HEK293 (cell line): ENCODE measurements at regions not wholly inside any gene's neighbourhood (a gene's known extent, or its start where the extent isn't known, plus 50 kb on each side); places are given as distances from the start of the nearest gene placed in this dataset.

Experiments used
- IKZF3 ChIP-seq: fragments of 450-650 bp; IDR thresholded peaks from 2 replicates; pipeline ENCODE4 v1.5.0; 2018; ENCODE audit warnings: missing biosample characterization, mild to moderate bottlenecking, missing genetic modification characterization, moderate library complexity
- KLF10 ChIP-seq: fragments of 450-650 bp; IDR thresholded peaks from 2 replicates; pipeline ENCODE4 v1.5.1; 2018; ENCODE audit warnings: missing biosample characterization, mild to moderate bottlenecking, missing genetic modification characterization
- KLF7 ChIP-seq: fragments of 450-650 bp; formaldehyde crosslinking; IDR thresholded peaks from 2 replicates; pipeline ENCODE4 v1.5.1; 2016; ENCODE audit warnings: missing biosample characterization, missing genetic modification characterization, borderline replicate concordance
- OVOL3 ChIP-seq: fragments of 450-650 bp; formaldehyde crosslinking; IDR thresholded peaks from 2 replicates; pipeline ENCODE4 v1.5.1; 2016; ENCODE audit warnings: missing biosample characterization, missing genetic modification characterization
- PRDM6 ChIP-seq: fragments of 450-650 bp; formaldehyde crosslinking; IDR thresholded peaks from 2 replicates; pipeline ENCODE4 v1.5.1; 2017; ENCODE audit warnings: missing biosample characterization, missing genetic modification characterization
- SCRT2 ChIP-seq: fragments of 450-650 bp; formaldehyde crosslinking; IDR thresholded peaks from 2 replicates; pipeline ENCODE4 v1.5.1; 2016; ENCODE audit warnings: missing biosample characterization, missing genetic modification characterization
- WT1 ChIP-seq: fragments of 450-650 bp; formaldehyde crosslinking; IDR thresholded peaks from 2 replicates; pipeline ENCODE4 v1.5.1; 2016; ENCODE audit warnings: missing biosample characterization, missing genetic modification characterization
- YY1 ChIP-seq: fragments of 450-650 bp; formaldehyde crosslinking; IDR thresholded peaks from 2 replicates; pipeline ENCODE4 v1.5.1; 2018; ENCODE audit warnings: missing biosample characterization, missing genetic modification characterization
- ZBTB20 ChIP-seq: fragments of 450-650 bp; formaldehyde crosslinking; IDR thresholded peaks from 2 replicates; pipeline ENCODE4 v1.5.1; 2016; ENCODE audit warnings: missing biosample characterization, missing genetic modification characterization
- ZIC2 ChIP-seq: fragments of 450-650 bp; formaldehyde crosslinking; IDR thresholded peaks from 2 replicates; pipeline ENCODE4 v1.5.1; 2016; ENCODE audit warnings: missing biosample characterization, missing genetic modification characterization
- ZNF362 ChIP-seq: fragments of 450-650 bp; formaldehyde crosslinking; IDR thresholded peaks from 2 replicates; pipeline ENCODE4 v1.5.1; 2016; ENCODE audit warnings: missing biosample characterization, missing genetic modification characterization
- ZNF394 ChIP-seq: fragments of 450-650 bp; formaldehyde crosslinking; IDR thresholded peaks from 2 replicates; pipeline ENCODE4 v1.5.1; 2016; ENCODE audit warnings: missing biosample characterization, missing genetic modification characterization, mild to moderate bottlenecking, moderate library complexity, borderline replicate concordance
- ZNF404 ChIP-seq: fragments of 450-650 bp; formaldehyde crosslinking; IDR thresholded peaks from 2 replicates; pipeline ENCODE4 v1.5.1; 2017; ENCODE audit warnings: missing biosample characterization, missing genetic modification characterization
- ZNF416 ChIP-seq: fragments of 450-650 bp; formaldehyde crosslinking; IDR thresholded peaks from 2 replicates; pipeline ENCODE4 v1.5.1; 2016; ENCODE audit warnings: missing biosample characterization, missing genetic modification characterization
- ZNF580 ChIP-seq: fragments of 450-650 bp; formaldehyde crosslinking; IDR thresholded peaks from 2 replicates; pipeline ENCODE4 v1.5.1; 2016; ENCODE audit warnings: missing biosample characterization, missing genetic modification characterization
- ZNF660 ChIP-seq: fragments of 450-650 bp; IDR thresholded peaks from 2 replicates; pipeline ENCODE4 v1.5.1; 2018; ENCODE audit warnings: missing biosample characterization, mild to moderate bottlenecking, missing genetic modification characterization
- ZNF76 ChIP-seq: fragments of 450-650 bp; formaldehyde crosslinking; IDR thresholded peaks from 2 replicates; pipeline ENCODE4; 2016; ENCODE audit warnings: low read depth, missing biosample characterization, missing genetic modification characterization, borderline replicate concordance
- ZNF843 ChIP-seq: fragments of 450-650 bp; formaldehyde crosslinking; IDR thresholded peaks from 2 replicates; pipeline ENCODE4 v1.5.1; 2016; ENCODE audit warnings: missing biosample characterization, missing genetic modification characterization
- TF ChIP-seq, protein P1 (sequence below): fragments of 450-650 bp; formaldehyde crosslinking; IDR thresholded peaks from 2 replicates; pipeline ENCODE4 v1.5.1; 2016; ENCODE audit warnings: missing biosample characterization, missing genetic modification characterization
- TF ChIP-seq, protein P2 (sequence below): fragments of 450-650 bp; formaldehyde crosslinking; IDR thresholded peaks from 2 replicates; pipeline ENCODE4 v1.5.1; 2016; ENCODE audit warnings: missing biosample characterization, missing genetic modification characterization
- TF ChIP-seq, protein P3 (sequence below): fragments of 450-650 bp; formaldehyde crosslinking; IDR thresholded peaks from 2 replicates; pipeline ENCODE4 v1.5.1; 2016; ENCODE audit warnings: missing biosample characterization, missing genetic modification characterization
- TF ChIP-seq, protein P4 (sequence below): fragments of 450-650 bp; formaldehyde crosslinking; IDR thresholded peaks from 2 replicates; pipeline ENCODE4 v1.5.1; 2016; ENCODE audit warnings: missing biosample characterization, missing genetic modification characterization

DNA sequence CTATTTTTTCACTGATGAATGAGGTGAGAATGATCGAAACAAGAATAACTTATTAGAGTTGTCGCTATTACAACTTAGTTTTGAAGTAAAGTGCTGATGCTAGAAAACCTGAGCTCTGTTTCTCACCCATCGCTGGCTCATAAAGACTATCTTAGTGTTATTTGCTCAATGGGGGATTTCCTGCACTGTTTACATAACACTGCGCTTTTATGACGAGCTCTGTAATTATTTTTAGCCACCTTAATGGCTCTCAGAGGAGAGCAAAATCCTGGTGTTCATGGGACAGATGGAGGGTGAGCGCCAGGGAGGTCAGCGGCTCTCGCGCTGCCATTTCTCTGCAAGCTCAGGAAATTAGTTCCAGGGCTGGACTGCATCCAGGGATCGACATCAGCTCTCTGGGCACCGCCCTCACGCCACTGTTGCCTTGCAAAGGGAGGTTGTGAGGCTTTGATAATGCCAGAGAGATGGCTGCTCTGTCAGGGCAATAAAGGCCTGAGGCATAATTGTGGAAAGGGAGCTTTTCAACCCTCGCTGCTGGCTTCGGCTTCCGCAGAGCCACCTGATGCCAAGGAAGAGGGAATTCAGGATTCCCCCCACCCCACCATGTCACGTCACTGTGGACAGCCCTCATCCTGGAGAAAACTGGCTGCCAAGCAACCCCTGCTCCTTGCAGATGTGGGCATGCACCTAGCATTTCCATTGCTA, 72.0 kb downstream of the DACT2 start (continued):
- TF ChIP-seq, protein P1, sequence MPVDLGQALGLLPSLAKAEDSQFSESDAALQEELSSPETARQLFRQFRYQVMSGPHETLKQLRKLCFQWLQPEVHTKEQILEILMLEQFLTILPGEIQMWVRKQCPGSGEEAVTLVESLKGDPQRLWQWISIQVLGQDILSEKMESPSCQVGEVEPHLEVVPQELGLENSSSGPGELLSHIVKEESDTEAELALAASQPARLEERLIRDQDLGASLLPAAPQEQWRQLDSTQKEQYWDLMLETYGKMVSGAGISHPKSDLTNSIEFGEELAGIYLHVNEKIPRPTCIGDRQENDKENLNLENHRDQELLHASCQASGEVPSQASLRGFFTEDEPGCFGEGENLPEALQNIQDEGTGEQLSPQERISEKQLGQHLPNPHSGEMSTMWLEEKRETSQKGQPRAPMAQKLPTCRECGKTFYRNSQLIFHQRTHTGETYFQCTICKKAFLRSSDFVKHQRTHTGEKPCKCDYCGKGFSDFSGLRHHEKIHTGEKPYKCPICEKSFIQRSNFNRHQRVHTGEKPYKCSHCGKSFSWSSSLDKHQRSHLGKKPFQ, result peak; percentile 62; the same call in 1 of the 2 replicates
- peak; percentile 93 for TF ChIP-seq ZIC2 (tag by site-specific recombination)
- TF ChIP-seq, protein P2, sequence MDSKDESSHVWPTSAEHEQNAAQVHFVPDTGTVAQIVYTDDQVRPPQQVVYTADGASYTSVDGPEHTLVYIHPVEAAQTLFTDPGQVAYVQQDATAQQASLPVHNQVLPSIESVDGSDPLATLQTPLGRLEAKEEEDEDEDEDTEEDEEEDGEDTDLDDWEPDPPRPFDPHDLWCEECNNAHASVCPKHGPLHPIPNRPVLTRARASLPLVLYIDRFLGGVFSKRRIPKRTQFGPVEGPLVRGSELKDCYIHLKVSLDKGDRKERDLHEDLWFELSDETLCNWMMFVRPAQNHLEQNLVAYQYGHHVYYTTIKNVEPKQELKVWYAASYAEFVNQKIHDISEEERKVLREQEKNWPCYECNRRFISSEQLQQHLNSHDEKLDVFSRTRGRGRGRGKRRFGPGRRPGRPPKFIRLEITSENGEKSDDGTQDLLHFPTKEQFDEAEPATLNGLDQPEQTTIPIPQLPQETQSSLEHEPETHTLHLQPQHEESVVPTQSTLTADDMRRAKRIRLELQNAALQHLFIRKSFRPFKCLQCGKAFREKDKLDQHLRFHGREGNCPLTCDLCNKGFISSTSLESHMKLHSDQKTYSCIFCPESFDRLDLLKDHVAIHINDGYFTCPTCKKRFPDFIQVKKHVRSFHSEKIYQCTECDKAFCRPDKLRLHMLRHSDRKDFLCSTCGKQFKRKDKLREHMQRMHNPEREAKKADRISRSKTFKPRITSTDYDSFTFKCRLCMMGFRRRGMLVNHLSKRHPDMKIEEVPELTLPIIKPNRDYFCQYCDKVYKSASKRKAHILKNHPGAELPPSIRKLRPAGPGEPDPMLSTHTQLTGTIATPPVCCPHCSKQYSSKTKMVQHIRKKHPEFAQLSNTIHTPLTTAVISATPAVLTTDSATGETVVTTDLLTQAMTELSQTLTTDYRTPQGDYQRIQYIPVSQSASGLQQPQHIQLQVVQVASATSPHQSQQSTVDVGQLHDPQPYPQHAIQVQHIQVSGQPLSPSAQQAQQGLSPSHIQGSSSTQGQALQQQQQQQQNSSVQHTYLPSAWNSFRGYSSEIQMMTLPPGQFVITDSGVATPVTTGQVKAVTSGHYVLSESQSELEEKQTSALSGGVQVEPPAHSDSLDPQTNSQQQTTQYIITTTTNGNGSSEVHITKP (tag by site-specific recombination), result peak; percentile 88
- TF ChIP-seq SCRT2, result peak; percentile 79
- TF ChIP-seq ZNF76, result peak; percentile 50; the same call in 1 of the 2 replicates
- no peak for TF ChIP-seq ZNF416 (tag by site-specific recombination)
- no peak for TF ChIP-seq ZNF362 (tag by site-specific recombination)
- peak; percentile 91 for TF ChIP-seq IKZF3 (tag by site-specific recombination)
- peak; percentile 62; the same call in 1 of the 2 replicates for TF ChIP-seq KLF10 (tag by site-specific recombination)
- TF ChIP-seq ZNF404 (tag by site-specific recombination), result no peak
- peak; percentile 83; the same call in 1 of the 2 replicates for TF ChIP-seq ZNF843 (tag by site-specific recombination)
- TF ChIP-seq WT1 (tag by site-specific recombination), result peak; percentile 74
- TF ChIP-seq YY1 (tag by site-specific recombination), result peak; percentile 70
- 0 out of 2 replicates have a peak, but pooled peaks have one; percentile 56 for TF ChIP-seq ZNF660 (tag by site-specific recombination)
- peak; percentile 5; the same call in 1 of the 2 replicates for TF ChIP-seq ZBTB20 (tag by site-specific recombination)
- TF ChIP-seq PRDM6, result peak; percentile 97
- TF ChIP-seq KLF7 (tag by site-specific recombination), result 0 out of 2 replicates have a peak, but pooled peaks have one; percentile 55
- TF ChIP-seq, protein P3, sequence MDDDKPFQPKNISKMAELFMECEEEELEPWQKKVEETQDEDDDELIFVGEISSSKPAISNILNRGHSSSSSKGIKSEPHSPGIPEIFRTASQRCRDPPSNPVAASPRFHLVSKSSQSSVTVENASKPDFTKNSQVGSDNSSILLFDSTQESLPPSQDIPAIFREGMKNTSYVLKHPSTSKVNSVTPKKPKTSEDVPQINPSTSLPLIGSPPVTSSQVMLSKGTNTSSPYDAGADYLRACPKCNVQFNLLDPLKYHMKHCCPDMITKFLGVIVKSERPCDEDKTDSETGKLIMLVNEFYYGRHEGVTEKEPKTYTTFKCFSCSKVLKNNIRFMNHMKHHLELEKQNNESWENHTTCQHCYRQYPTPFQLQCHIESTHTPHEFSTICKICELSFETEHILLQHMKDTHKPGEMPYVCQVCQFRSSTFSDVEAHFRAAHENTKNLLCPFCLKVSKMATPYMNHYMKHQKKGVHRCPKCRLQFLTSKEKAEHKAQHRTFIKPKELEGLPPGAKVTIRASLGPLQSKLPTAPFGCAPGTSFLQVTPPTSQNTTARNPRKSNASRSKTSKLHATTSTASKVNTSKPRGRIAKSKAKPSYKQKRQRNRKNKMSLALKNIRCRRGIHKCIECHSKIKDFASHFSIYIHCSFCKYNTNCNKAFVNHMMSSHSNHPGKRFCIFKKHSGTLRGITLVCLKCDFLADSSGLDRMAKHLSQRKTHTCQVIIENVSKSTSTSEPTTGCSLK (tag by site-specific recombination), result no peak
- no peak for TF ChIP-seq ZNF394 (tag by site-specific recombination)
- peak; percentile 78; the same call in 1 of the 2 replicates for TF ChIP-seq OVOL3 (tag by site-specific recombination)
- peak; percentile 81 for TF ChIP-seq ZNF580 (tag by site-specific recombination)
- TF ChIP-seq, protein P4, sequence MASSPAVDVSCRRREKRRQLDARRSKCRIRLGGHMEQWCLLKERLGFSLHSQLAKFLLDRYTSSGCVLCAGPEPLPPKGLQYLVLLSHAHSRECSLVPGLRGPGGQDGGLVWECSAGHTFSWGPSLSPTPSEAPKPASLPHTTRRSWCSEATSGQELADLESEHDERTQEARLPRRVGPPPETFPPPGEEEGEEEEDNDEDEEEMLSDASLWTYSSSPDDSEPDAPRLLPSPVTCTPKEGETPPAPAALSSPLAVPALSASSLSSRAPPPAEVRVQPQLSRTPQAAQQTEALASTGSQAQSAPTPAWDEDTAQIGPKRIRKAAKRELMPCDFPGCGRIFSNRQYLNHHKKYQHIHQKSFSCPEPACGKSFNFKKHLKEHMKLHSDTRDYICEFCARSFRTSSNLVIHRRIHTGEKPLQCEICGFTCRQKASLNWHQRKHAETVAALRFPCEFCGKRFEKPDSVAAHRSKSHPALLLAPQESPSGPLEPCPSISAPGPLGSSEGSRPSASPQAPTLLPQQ (tag by site-specific recombination), result 0 out of 2 replicates have a peak, but pooled peaks have one; percentile 7
